Stimulated activated CD4-positive, alpha-beta T cell treated with anti-CD3 and anti-CD28 coated beads, Interleukin-2, amount 100 ng/mL, for 24 hours (primary cell): ENCODE measurements at regions not wholly inside any gene's neighbourhood (a gene's known extent, or its start where the extent isn't known, plus 50 kb on each side); places are given as distances from the start of the nearest gene placed in this dataset.

Experiments
- DNase-seq, 2 donors: peaks; one replicate each; pipeline ENCODE4 v3.0.0-alpha.2; 2020

GRCh38 chr5:160511280-160511929 is 89.8 kb downstream of the PTTG1 start:
- no peak for DNase-seq
